LNCAP (cell line): ENCODE measurements at regions not wholly inside any gene's neighbourhood (a gene's known extent, or its start where the extent isn't known, plus 50 kb on each side); places are given as distances from the start of the nearest gene placed in this dataset.

Experiments
- CTCF ChIP-seq: fragments of 450-650 bp; IDR thresholded peaks from 2 replicates; pipeline ENCODE4 v1.5.1; 2017; ENCODE audit warnings: mild to moderate bottlenecking

DNA sequence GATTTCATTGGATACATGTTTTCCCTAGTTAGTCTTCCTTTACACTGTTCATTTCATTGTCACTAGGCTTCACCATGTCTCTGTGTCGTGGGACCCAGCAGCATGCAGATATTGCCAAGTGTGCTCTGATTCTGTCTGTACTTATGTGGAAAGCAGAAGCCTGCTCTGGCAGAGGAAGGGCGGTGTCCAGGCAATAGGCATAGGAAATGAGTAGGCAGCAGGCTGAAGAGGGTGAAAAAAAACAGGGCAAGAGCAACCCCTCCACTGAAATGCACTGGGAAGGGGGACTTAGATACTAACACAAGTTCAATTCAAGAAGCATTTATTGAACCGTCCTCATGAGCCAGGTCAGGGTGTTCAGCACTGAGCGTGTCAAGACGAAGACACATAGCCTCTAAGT lies 85.2 kb upstream of the VAV3 start:
- no peak for TF ChIP-seq CTCF

DNA sequence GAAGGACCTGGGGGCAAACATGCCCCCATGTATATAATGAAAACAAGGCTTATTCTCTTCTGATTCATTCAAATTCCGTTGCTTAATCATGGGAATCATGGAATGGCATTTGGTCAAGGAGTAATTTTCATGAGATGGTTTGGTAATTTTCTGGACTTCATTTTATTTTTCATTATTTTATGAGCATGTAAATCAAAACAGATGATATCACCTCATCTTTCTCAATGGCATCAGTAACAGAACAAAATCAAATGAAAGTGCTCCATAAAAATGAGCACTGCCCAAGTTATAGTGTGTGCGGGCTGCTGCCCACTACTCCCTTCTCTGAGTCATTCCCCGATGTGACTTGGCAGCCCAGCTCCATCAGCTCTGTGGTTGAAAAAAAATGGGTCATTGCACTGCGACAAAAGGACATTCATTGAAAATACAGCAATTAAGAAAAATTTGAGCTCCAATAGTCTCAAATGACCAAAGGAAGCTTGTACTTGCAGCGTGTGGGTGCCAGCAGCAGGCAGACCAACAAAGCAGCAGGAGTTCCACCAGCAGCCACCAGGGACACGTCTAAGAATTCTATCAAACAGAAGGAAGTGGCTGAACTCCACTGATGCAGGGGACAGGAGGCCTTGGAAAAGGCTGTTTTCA lies 84.3 kb upstream of the VAV3 start:
- TF ChIP-seq CTCF = peak; percentile 24; the same call in 1 of the 2 replicates

- TF ChIP-seq CTCF = no peak
Measured at GRCh38 chr1:108048301-108049177, 83.6 kb upstream of the VAV3 start.

DNA sequence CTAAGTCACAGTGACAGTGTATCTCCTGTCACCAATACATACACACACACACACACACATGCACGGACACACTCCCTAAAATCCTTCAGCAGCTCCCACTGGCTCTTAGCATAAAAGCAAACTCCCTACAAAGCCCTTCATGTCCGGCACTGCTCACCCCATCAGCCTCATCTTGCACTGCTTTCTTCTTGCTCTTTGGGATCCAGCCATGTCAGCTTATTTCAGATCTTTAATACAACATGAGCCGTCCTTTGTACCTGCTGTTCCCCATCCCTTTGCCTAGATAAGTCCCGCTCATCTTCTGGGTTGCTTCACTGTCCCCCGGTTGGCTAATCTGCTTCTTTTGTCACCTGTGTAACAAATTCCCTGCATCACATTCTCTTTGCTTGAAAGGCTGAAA lies 82.1 kb upstream of the VAV3 start:
- no peak for TF ChIP-seq CTCF

GRCh38 chr1:108046026-108046425 lies 81.0 kb upstream of the VAV3 start:
- no peak for TF ChIP-seq CTCF

DNA sequence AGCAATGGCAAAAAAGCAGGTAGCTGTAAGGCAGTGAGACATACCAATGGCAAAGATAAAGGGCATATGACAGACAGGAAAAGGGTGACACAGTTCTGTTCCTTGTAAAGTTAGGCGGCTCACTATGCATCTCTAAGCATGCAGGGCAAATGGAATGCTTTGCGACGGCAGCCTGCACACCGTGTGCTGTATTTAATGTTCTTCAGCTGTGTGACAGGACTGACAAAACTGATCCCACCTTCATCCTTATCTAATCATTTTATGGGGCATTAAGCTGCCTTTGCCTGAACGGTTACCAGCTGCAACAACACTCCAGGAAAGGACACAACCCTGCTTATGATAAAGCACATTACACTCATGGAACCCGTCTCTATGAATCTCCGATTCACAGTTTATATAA lies 80.5 kb upstream of the VAV3 start:
- TF ChIP-seq CTCF = no peak

GRCh38 chr1:108044318-108044717 lies 79.3 kb upstream of the VAV3 start:
- no peak for TF ChIP-seq CTCF
